ENCODE measurements at regions not wholly inside any gene's neighbourhood (a gene's known extent, or its start where the extent isn't known, plus 50 kb on each side); places are given as distances from the start of the nearest gene placed in this dataset.

GRCh38 chr10:106473129-106473685, 691.3 kb downstream of the SORCS1 start:
- DNase-seq (ENCODE audit: low spot score): no peak

- DNase-seq (ENCODE audit: low spot score): no peak
Observed at GRCh38 chr10:106467506-106467905, 697.0 kb downstream of the SORCS1 start.

- DNase-seq (ENCODE audit: low spot score): no peak
Observed at GRCh38 chr10:106457522-106457921, 707.0 kb downstream of the SORCS1 start.

- no peak for DNase-seq (ENCODE audit: low spot score)
Observed at GRCh38 chr10:106454233-106454632, 710.3 kb downstream of the SORCS1 start.

GRCh38 chr10:106450966-106451365, 713.5 kb downstream of the SORCS1 start:
- DNase-seq (ENCODE audit: low spot score): no peak

GRCh38 chr10:106446920-106447319, 717.6 kb downstream of the SORCS1 start:
- no peak for DNase-seq (ENCODE audit: low spot score)

GRCh38 chr10:106442223-106442622, 722.3 kb downstream of the SORCS1 start:
- no peak for DNase-seq (ENCODE audit: low spot score)

GRCh38 chr10:106440767-106441166, 723.7 kb downstream of the SORCS1 start:
- no peak for DNase-seq (ENCODE audit: low spot score)

GRCh38 chr10:106440355-106440754, 724.2 kb downstream of the SORCS1 start:
- DNase-seq (ENCODE audit: low spot score): no peak

GRCh38 chr10:106439366-106439765, 725.1 kb downstream of the SORCS1 start:
- DNase-seq (ENCODE audit: low spot score): no peak

- no peak for DNase-seq (ENCODE audit: low spot score)
Observed at GRCh38 chr10:106438386-106438785, 726.1 kb downstream of the SORCS1 start.

GRCh38 chr10:106436123-106436715, 728.3 kb downstream of the SORCS1 start:
- no peak for DNase-seq (ENCODE audit: low spot score)

GRCh38 chr10:106435081-106435480, 729.4 kb downstream of the SORCS1 start:
- no peak for DNase-seq (ENCODE audit: low spot score)

- DNase-seq (ENCODE audit: low spot score): no peak
Observed at GRCh38 chr10:106424981-106425380, 739.5 kb downstream of the SORCS1 start.

GRCh38 chr10:106424054-106424453, 740.5 kb downstream of the SORCS1 start:
- DNase-seq (ENCODE audit: low spot score): no peak

GRCh38 chr10:106410331-106410730, 754.2 kb downstream of the SORCS1 start:
- DNase-seq (ENCODE audit: low spot score): no peak

- no peak for DNase-seq (ENCODE audit: low spot score)
Observed at GRCh38 chr10:106405141-106405540, 759.4 kb downstream of the SORCS1 start.

GRCh38 chr10:106402458-106402857, 762.0 kb downstream of the SORCS1 start:
- DNase-seq (ENCODE audit: low spot score): no peak

GRCh38 chr10:106401967-106402366, 762.5 kb downstream of the SORCS1 start:
- no peak for DNase-seq (ENCODE audit: low spot score)

- no peak for DNase-seq (ENCODE audit: low spot score)
Observed at GRCh38 chr10:106401161-106401560, 763.3 kb downstream of the SORCS1 start.

GRCh38 chr10:106399112-106399511, 765.4 kb downstream of the SORCS1 start:
- DNase-seq (ENCODE audit: low spot score): no peak

GRCh38 chr10:106396192-106396591, 768.3 kb downstream of the SORCS1 start:
- DNase-seq (ENCODE audit: low spot score): no peak

GRCh38 chr10:106395041-106395749, 769.3 kb downstream of the SORCS1 start:
- no peak for DNase-seq (ENCODE audit: low spot score)
